ENCODE measurements at regions not wholly inside any gene's neighbourhood (a gene's known extent, or its start where the extent isn't known, plus 50 kb on each side); places are given as distances from the start of the nearest gene placed in this dataset.

- TF ChIP-seq CTCF (IDR thresholded peaks at IDR 0.05): no peak
- no peak overlapping the region for H3K4me3 ChIP-seq
- intact Hi-C loops (cut with DNase I): no loop called here
- H3K27me3 ChIP-seq (ENCODE audit: insufficient read depth in 3 of 3, low read length in 2 of 3): no peaks in the 10 kb centered on the region
- H3K9me3 ChIP-seq: no peaks in the 10 kb centered on the region
- no peak overlapping the region for H3K27ac ChIP-seq
- WGBS, 3 donors: 90 to 95% (median 91%) methylated on average over 1 of the region's 1 CpG
- ATAC-seq (no peak), DNase-seq (no peak)
- no peaks in the 10 kb centered on the region for H3K36me3 ChIP-seq (ENCODE audit: insufficient read depth in 1 of 2, low read depth in 1 of 2)
- no peaks in the 10 kb centered on the region for H3K4me1 ChIP-seq
These were observed 56.2 kb upstream of the VEPH1 start for GRCh38 chr3:157559401-157559800.

All from psoas muscle (tissue), 7 donors.